ENCODE measurements at regions not wholly inside any gene's neighbourhood (a gene's known extent, or its start where the extent isn't known, plus 50 kb on each side); places are given as distances from the start of the nearest gene placed in this dataset.

DNA sequence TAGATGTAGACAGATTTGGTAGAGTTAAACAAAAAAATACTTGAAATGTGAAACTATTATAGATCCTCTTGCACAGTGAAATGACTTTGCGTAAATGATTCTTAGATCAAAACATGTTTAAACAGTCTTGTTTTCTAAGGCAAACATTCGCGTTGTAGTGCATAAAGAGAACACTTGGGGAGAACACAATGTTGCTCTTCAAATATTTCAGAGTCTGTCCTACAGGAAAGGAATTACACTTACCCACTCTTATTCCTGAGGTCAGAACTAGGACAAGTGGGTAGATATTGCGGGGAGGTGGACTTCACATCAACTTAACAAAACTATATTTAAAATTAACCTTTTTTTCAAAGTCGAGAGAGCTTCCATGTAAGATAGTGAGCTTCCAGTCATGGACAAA, 183.5 kb upstream of the PCSK2 start (continued):
- TF ChIP-seq, protein P1, sequence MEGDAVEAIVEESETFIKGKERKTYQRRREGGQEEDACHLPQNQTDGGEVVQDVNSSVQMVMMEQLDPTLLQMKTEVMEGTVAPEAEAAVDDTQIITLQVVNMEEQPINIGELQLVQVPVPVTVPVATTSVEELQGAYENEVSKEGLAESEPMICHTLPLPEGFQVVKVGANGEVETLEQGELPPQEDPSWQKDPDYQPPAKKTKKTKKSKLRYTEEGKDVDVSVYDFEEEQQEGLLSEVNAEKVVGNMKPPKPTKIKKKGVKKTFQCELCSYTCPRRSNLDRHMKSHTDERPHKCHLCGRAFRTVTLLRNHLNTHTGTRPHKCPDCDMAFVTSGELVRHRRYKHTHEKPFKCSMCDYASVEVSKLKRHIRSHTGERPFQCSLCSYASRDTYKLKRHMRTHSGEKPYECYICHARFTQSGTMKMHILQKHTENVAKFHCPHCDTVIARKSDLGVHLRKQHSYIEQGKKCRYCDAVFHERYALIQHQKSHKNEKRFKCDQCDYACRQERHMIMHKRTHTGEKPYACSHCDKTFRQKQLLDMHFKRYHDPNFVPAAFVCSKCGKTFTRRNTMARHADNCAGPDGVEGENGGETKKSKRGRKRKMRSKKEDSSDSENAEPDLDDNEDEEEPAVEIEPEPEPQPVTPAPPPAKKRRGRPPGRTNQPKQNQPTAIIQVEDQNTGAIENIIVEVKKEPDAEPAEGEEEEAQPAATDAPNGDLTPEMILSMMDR (IDR thresholded peaks at IDR 0.05) = no peak
- no peak for TF ChIP-seq RCOR1 (IDR thresholded peaks at IDR 0.05; ENCODE audit: low read length)
- TF ChIP-seq, protein P2, sequence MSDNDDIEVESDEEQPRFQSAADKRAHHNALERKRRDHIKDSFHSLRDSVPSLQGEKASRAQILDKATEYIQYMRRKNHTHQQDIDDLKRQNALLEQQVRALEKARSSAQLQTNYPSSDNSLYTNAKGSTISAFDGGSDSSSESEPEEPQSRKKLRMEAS (IDR thresholded peaks at IDR 0.05; ENCODE audit: low read depth) = no peak

DNA sequence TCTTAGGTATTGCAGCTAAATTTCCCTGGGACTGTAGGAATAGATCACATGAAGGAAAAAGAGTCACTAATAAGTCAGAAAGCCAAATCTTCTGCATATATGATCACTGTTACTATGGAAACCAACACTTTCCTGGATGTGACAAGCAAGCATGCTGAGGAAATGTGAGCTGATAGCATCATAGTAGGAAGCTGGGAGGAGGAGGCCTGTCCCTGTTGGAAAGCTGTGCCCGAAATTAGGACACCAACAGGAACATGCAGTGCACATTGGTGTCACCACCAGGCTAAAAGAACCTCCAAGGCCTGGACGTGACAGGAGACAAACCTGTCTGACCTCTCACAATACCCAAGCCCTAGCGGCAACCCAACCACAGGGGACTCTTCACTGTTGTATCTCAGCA, 181.9 kb upstream of the PCSK2 start:
- H3K36me3 ChIP-seq (replicated peaks in 1 of 2; ENCODE audit: control insufficient read depth in 1 of 2, insufficient read depth in 2 of 2, low read length in 1 of 2) = no peaks in the 10 kb centered on the region
- no peaks in the 10 kb centered on the region for H4K20me1 ChIP-seq (ENCODE audit: insufficient read depth)
- no peaks in the 10 kb centered on the region for H3K4me1 ChIP-seq (ENCODE audit: control insufficient read depth in 1 of 2, insufficient read depth in 2 of 2, low read depth in 1 of 2, low read length in 1 of 2)
- H3K79me2 ChIP-seq (ENCODE audit: insufficient read depth) = no peaks in the 10 kb centered on the region
- H3K27me3 ChIP-seq (ENCODE audit: insufficient read depth) = no peaks in the 10 kb centered on the region
- no peaks in the 10 kb centered on the region for H3K9me3 ChIP-seq
- TF ChIP-seq TAF1 (IDR thresholded peaks at IDR 0.05; ENCODE audit: borderline replicate concordance, low read depth, low read length) (no peak), TCF12 (IDR thresholded peaks at IDR 0.05) (no peak), RAD21 (IDR thresholded peaks at IDR 0.05; ENCODE audit: low read length) (no peak), ELF1 (IDR thresholded peaks at IDR 0.05) (no peak), NFIC (IDR thresholded peaks at IDR 0.05; ENCODE audit: borderline replicate concordance) (no peak), NRF1 (IDR thresholded peaks at IDR 0.05; ENCODE audit: low read depth, low read length) (no peak), FOXM1 (IDR thresholded peaks at IDR 0.05; ENCODE audit: low read depth) (no peak), GATA2 (CRISPR knock-in tag; IDR thresholded peaks at IDR 0.05) (no peak), POLR2AphosphoS5 (IDR thresholded peaks at IDR 0.05; ENCODE audit: low read depth, low read length) (no peak), JUND (IDR thresholded peaks at IDR 0.05) (no peak), GABPA (IDR thresholded peaks at IDR 0.05; ENCODE audit: low read depth) (no peak), EZH2phosphoT487 (IDR thresholded peaks at IDR 0.05; ENCODE audit: borderline replicate concordance, low read depth) (no peak), EP300 (IDR thresholded peaks at IDR 0.05; ENCODE audit: borderline replicate concordance in 1 of 2, low read depth in 1 of 2, low read length in 1 of 2) (no peak), CHD2 (IDR thresholded peaks at IDR 0.05; ENCODE audit: low read length, partially characterized antibody) (no peak)
- TF ChIP-seq, protein P3, sequence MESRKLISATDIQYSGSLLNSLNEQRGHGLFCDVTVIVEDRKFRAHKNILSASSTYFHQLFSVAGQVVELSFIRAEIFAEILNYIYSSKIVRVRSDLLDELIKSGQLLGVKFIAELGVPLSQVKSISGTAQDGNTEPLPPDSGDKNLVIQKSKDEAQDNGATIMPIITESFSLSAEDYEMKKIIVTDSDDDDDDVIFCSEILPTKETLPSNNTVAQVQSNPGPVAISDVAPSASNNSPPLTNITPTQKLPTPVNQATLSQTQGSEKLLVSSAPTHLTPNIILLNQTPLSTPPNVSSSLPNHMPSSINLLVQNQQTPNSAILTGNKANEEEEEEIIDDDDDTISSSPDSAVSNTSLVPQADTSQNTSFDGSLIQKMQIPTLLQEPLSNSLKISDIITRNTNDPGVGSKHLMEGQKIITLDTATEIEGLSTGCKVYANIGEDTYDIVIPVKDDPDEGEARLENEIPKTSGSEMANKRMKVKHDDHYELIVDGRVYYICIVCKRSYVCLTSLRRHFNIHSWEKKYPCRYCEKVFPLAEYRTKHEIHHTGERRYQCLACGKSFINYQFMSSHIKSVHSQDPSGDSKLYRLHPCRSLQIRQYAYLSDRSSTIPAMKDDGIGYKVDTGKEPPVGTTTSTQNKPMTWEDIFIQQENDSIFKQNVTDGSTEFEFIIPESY (IDR thresholded peaks at IDR 0.05; ENCODE audit: borderline replicate concordance, low read depth) = no peak
- TF ChIP-seq, protein P4, sequence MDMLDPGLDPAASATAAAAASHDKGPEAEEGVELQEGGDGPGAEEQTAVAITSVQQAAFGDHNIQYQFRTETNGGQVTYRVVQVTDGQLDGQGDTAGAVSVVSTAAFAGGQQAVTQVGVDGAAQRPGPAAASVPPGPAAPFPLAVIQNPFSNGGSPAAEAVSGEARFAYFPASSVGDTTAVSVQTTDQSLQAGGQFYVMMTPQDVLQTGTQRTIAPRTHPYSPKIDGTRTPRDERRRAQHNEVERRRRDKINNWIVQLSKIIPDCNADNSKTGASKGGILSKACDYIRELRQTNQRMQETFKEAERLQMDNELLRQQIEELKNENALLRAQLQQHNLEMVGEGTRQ (IDR thresholded peaks at IDR 0.05; ENCODE audit: borderline replicate concordance, low read depth, low read length) = no peak
- TF ChIP-seq, protein P5, sequence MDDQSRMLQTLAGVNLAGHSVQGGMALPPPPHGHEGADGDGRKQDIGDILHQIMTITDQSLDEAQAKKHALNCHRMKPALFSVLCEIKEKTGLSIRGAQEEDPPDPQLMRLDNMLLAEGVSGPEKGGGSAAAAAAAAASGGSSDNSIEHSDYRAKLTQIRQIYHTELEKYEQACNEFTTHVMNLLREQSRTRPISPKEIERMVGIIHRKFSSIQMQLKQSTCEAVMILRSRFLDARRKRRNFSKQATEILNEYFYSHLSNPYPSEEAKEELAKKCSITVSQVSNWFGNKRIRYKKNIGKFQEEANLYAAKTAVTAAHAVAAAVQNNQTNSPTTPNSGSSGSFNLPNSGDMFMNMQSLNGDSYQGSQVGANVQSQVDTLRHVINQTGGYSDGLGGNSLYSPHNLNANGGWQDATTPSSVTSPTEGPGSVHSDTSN (IDR thresholded peaks at IDR 0.05) = no peak
- CTCF ChIA-PET = interaction anchor here (0.5 kb wide), 1 partner anchor 33 kb away, joined by 3 read pairs; no protein-coding TSS in a partner anchor
- no peak for DNase-seq
- no peak overlapping the region for H3K27ac ChIP-seq (ENCODE audit: low read depth in 2 of 2, low read length in 1 of 2)
- no peak overlapping the region for H3K9ac ChIP-seq
- 0% methylated on average over 1 of the region's 3 CpGs for WGBS (ENCODE audit: low lambda C conversion rate)
- H2AFZ ChIP-seq (ENCODE audit: low read depth) = no peak overlapping the region
- no peaks in the 10 kb centered on the region for H3F3A ChIP-seq (replicated peaks; ENCODE audit: insufficient read depth)
- H3K9me2 ChIP-seq = no peaks in the 10 kb centered on the region
- POLR2A ChIA-PET = no interaction called here
- no peak overlapping the region for H3K4me3 ChIP-seq (ENCODE audit: low read depth in 2 of 2, low read length in 1 of 2)
- no peak overlapping the region for H3K4me2 ChIP-seq

Measured in SK-N-SH (cell line).